Amygdala (tissue), 56 donors: ENCODE measurements at regions not wholly inside any gene's neighbourhood (a gene's known extent, or its start where the extent isn't known, plus 50 kb on each side); places are given as distances from the start of the nearest gene placed in this dataset.
A peak's percentile ranks its signal among the peaks of the same experiment; 100 is the strongest.

Experiments
- DNase-seq, 56 donors: peaks; one replicate each; lab custom pipeline; 2025; lab: John Stamatoyannopoulos, UW

DNA sequence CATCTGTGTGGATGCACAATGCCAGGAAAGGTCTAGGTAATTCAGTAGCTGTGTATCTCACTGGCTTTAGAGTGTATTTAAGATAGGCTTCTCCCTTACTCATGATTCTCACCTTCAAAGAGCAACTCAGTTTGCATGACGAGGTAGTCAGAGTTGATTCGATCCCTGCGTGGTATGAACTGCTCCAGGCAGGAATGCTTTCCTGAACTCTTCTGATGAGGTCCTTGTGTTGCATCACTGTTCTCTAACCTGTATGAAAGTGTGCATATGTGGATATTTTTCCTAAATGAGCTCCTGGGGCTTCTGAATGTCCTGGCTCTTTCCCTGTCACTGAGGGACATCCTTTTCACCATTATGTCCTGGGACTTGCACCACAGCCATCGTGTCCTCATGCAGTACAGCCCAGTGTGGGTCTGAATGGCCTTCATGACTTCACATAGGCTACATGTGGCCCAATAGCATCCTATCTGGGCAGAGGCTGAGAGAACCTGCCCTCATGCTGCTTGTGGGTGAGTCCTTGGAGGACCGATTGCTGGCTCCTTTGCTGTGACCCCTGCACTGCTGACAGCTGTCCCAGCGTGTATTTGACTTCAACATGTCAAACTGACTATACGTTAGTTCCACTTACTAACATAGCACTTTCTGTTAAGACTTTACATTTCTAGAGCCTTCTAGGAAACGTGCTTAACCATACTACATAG, 65.3 kb upstream of the WDR1 start:
- DNase-seq, result no peak

DNA sequence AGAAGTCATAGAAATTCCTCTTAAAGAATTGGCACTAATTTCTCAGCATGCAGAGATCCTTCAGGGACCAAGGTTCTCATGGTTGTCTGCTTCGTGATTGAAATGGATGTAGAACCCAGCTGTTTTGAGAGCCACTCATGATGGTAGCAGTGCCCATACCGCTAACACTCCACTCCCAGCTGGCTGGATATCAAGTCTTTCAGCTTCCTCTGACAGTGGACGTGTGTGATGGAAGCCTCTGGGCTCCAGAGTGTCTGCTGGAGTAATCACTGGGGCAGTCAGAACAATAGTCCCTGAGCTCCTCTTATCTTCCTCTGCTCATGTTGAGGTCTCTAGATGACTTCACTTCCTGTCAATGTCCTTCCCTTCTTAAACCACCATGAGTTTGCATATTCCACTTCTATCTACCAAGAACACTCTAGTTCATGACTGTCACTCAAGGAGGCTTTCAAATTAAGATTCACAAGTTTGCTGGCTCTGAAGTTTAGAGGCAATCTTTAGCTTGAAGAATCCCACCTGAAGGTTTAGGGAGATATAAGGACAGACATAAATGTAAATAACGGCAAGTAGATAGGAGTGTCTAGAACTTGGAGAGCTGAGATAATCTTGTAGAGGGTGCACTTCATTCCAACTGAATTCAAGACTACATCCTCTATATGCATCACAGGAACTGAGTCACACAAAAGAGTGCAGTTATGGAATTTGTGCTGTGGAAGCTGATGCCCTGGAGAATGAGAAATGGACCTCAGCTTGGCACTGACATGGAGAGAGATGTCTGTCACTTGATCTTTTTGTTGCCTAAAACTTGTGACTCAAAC, 64.5 kb upstream of the WDR1 start:
- no peak for DNase-seq

DNA sequence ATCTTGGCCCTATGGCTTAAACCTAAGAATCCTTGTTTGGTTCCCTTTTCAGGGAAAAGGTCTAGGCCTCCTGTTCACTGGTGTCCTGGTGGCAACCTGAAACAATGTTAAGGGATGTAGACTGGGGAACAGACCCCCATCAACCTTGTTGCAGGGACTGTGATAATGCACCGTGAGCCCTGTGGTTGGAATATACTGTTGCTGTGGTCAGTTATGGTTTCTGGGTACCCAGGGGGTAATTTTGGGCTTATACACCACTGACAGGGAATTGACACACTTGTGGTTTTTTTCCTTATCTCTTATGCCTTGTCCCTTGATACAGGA, 64.0 kb upstream of the WDR1 start:
- no peak for DNase-seq

DNA sequence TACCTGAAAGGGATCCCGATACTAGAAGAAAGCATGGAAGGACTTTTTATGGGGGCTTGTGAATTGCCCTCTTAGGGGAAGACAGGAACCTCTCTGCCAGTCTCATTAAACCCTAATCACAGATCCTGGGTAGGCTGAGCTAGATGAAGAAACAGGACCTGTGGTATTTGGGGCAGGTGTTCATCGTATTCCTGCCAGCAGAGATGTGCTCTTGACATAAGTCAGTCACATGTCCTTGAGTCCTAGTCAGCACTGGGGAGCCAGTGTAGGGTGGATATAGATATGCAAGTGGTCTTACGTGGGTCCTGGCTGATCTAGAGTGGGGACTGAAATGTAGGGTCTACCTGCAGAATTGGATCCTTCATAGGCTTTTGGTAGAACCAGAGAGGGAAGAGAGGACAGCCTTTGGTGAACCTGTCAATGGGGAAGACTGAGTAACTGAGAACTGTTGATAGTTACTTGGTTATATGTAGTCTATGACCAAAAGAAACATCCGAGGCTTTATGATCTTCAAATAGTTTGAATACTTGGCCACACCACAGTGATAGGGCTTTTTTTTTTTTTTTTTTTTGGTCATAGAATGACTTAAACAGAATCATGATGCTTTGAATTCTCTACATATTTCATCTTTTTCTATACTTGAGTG, 63.5 kb upstream of the WDR1 start:
- no peak for DNase-seq

- DNase-seq, result no peak
These were observed 62.2 kb upstream of the WDR1 start for GRCh38 chr4:10178763-10179162.

- DNase-seq, result no peak
These were observed 59.0 kb upstream of the WDR1 start for GRCh38 chr4:10175626-10176025.

DNA sequence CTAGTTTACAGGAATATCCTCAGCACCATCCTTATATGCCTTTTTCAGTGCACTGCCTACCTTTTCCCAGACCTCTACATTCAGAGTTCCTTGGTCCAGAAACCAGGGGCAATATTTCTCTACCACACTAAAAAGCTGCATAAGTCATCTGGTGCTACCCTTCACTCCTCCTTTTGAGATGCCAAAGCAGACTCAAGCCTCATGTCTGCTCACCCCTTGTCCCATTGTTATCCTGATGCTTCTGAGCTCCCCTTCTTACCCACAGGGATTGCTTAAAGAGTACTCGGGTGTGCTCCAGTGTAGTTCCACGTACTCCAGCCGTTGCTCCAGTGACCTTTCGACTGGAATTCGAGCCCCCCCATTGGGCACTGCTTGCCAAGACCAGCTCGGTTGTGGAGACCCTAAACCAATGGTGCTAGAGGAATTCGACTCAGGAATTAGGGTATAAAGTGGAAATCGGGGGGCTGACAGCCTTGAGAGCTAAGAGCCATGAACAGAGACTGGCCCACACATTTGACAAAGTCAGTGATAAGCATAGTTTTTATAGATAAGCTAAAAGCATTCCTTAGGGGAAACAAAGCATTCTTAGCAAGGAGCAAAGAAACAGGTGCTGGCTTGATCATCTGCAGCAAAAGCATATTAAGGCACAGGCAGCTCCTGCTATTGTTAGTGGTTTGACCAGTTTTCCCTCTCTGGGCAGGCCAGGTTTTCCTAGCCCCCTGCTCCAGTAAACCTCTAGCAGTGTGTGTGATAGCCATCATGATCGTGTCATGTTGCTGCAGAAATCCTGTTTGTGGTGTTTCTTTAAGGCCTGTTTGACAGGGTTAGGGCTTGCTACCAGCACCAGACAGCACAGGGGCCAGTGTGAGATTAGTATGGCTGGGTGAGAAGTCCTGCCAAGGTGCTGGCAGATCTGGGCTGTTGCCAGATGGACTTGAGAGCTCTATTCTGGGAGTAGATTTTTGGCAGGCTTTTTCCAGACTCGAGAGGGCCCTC, 57.5 kb upstream of the WDR1 start:
- no peak for DNase-seq

- peak in 1 of 56 donors; percentile 34 for DNase-seq
These were observed 56.6 kb upstream of the WDR1 start for GRCh38 chr4:10173037-10173753.

DNA sequence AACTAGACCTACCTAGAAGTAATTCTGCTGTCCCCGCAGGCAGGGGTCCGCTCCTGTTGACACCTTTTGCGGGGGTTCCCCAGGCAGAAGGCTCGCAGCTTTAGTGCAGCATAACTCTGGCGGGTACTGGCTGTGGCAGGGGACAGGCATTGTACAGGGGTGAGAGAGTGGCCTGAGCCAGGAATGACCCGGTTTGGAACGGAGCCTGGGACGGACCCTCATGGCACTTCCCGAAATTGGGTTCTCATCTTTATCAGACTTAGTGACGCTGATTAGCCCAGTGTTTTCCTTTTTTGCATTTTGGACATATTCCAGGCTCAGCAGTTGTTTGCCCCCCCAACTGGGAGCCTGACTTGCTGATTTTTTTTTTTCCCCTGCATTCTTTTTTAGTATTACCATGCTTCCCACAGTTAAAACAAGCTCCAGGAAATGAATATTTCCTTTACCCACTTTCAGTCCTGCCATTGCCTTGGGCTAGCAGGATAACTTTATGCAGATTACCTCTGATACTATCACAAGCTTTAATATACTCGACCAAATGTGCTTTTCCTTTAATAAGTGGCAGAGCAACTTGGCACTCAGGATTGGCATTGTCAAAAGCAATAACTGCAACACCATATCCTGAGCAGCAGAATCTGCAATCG, 55.8 kb upstream of the WDR1 start:
- no peak for DNase-seq

DNA sequence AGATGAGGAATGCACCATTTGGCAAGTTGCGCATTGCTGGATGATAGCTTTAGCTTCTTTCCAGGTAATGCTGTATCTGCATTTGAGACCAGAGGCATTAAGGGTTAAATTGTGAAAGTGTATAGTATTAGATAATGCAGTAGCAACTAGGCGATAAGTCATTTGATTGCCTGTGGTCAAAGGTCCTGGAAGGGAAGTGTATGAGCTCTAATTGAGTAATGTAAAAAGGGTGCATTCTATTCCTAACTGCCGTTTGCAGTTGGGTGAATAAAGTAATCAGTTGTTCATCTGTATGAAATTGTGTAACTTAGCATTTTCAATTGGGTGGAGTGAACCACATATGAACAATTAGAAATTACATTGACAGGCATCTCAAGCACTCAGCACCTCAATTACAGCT, 54.5 kb upstream of the WDR1 start:
- no peak for DNase-seq

- DNase-seq, result no peak
These were observed 53.3 kb upstream of the WDR1 start for GRCh38 chr4:10169839-10170387.

DNA sequence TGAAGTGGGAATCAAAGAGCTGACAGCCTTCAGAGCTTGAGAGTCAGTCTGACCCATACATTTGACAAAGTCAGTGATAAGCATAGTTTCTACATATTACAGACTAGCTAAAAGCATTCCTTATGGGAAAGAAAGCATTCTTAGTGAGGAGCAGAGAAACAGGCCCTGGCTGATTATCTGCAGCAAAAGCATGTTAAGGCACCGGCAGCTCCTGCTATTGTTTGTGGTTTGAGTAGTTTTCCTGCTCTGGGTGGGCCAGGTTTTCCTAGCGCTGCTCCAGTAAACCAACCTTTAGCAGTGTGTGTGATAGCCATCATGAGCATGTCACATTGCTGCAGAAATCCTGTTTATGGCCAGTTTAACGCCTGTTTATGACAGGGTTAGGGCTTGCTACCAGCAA, 51.6 kb upstream of the WDR1 start:
- no peak for DNase-seq

- no peak for DNase-seq
These were observed 50.6 kb upstream of the WDR1 start for GRCh38 chr4:10167201-10167600.
